HUES64 (cell line): ENCODE measurements at regions not wholly inside any gene's neighbourhood (a gene's known extent, or its start where the extent isn't known, plus 50 kb on each side); places are given as distances from the start of the nearest gene placed in this dataset.

Source experiments
- H3K27ac ChIP-seq: 2 replicates; pipeline ENCODE4 v1.7.0; 2013; ENCODE audit warnings: low read depth, low read length, inconsistent platforms
- H3K27me3 ChIP-seq: 2 replicates; pipeline ENCODE4 v1.6.1; 2013; ENCODE audit warnings: mild to moderate bottlenecking, low read length; ENCODE audit not compliant: insufficient read depth
- H3K36me3 ChIP-seq: 2 replicates; pipeline ENCODE4 v1.6.1; 2013; ENCODE audit warnings: mild to moderate bottlenecking, low read length; ENCODE audit not compliant: insufficient read depth
- H3K4me1 ChIP-seq: 2 replicates; pipeline ENCODE4 v1.6.1; 2013; ENCODE audit warnings: mild to moderate bottlenecking, low read length, moderate library complexity; ENCODE audit not compliant: insufficient read depth
- H3K4me3 ChIP-seq: 2 replicates; pipeline ENCODE4 v1.5.1; 2013; ENCODE audit warnings: mild to moderate bottlenecking, low read length, moderate library complexity
- H3K9ac ChIP-seq: 2 replicates; pipeline ENCODE4 v1.6.1; 2013; ENCODE audit warnings: mild to moderate bottlenecking, low read depth, low read length
- H3K9me3 ChIP-seq: 2 replicates; pipeline ENCODE4 v1.6.1; 2013; ENCODE audit warnings: low read depth, low read length; ENCODE audit not compliant: insufficient read depth
- WGBS: fragments of 150-250, 120-280 bp; methylation state at CpG from one replicate; pipeline ENCODE4 v1.1.7; 2013; ENCODE audit warnings: missing lambda C conversion rate; 5-methylcytosine and 5-hydroxymethylcytosine counted together

- Histone ChIP-seq H3K36me3 (no peaks in the 10 kb centered on the region), H3K4me3 (no peak overlapping the region), H3K9me3 (peaks cover 5% of the 10 kb centered on the region; the same call in 1 of the 2 replicates), H3K27ac (no peak overlapping the region), H3K27me3 (no peaks in the 10 kb centered on the region), H3K4me1 (no peaks in the 10 kb centered on the region), H3K9ac (no peak overlapping the region)
- no CpG with 5 or more reads among the region's 1 CpG for WGBS
These were observed 262.0 kb upstream of the MMADHC start for GRCh38 chr2:149849591-149849990.

DNA sequence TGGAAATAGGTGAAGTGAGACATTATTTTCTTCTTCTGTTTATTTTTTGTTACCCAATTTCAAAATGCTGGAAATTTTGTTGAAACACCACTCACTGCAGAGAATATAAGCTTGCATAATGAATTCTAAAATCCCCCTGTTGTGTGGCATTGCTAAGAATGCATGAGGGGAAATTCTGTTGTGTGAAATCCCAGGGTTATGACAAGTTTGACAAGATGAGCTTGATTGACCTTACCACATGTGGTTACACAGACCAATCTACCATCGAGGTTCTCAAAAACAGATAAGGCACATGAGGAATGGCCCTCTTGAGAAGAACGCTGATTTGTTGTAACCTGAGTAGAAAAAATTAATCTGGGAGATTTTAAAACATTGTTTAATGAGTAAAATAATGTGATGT lies 261.6 kb upstream of the MMADHC start:
- H3K9me3 ChIP-seq: peaks cover 5% of the 10 kb centered on the region; the same call in 1 of the 2 replicates
- 95% methylated on average over 2 of the region's 2 CpGs for WGBS
- H3K27ac ChIP-seq: no peak overlapping the region
- H3K27me3 ChIP-seq: no peaks in the 10 kb centered on the region
- H3K9ac ChIP-seq: no peak overlapping the region
- no peak overlapping the region for H3K4me3 ChIP-seq
- H3K36me3 ChIP-seq: no peaks in the 10 kb centered on the region
- no peaks in the 10 kb centered on the region for H3K4me1 ChIP-seq

DNA sequence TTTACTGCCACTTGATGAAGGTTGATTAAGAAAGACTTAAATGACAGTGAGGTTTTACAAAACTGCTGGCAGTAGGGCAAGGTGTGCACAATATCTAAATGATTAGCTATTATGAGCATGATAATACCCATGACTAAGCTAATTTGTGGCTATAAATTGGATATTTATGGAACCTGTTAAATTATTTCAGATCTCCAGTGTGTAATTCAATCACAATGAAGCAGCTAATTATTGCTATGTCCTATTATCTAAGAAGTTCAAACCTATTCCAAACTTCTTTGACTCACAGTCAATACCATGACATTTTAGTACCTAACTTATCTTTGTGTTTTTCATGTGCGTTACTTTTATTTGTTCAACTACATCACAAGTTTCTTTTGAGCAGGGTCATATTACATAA lies 253.8 kb upstream of the MMADHC start:
- no peaks in the 10 kb centered on the region for H3K9me3 ChIP-seq
- H3K27me3 ChIP-seq: no peaks in the 10 kb centered on the region
- no peaks in the 10 kb centered on the region for H3K4me1 ChIP-seq
- 100% methylated on average over 1 of the region's 1 CpG for WGBS
- H3K36me3 ChIP-seq: no peaks in the 10 kb centered on the region
- no peak overlapping the region for H3K9ac ChIP-seq
- H3K4me3 ChIP-seq: no peak overlapping the region
- H3K27ac ChIP-seq: no peak overlapping the region

GRCh38 chr2:149832324-149832723 lies 244.7 kb upstream of the MMADHC start:
- H3K4me3 ChIP-seq: no peak overlapping the region
- H3K9ac ChIP-seq: no peak overlapping the region
- peaks cover 7% of the 10 kb centered on the region; the same call in 1 of the 2 replicates for H3K4me1 ChIP-seq
- 92% methylated on average over 2 of the region's 2 CpGs for WGBS
- H3K27me3 ChIP-seq: no peaks in the 10 kb centered on the region
- no peaks in the 10 kb centered on the region for H3K36me3 ChIP-seq
- no peaks in the 10 kb centered on the region for H3K9me3 ChIP-seq
- H3K27ac ChIP-seq: no peak overlapping the region

GRCh38 chr2:149828520-149829210 lies 241.1 kb upstream of the MMADHC start:
- H3K9me3 ChIP-seq: no peaks in the 10 kb centered on the region
- no peak overlapping the region for H3K9ac ChIP-seq
- H3K27ac ChIP-seq: no peak overlapping the region
- 91% methylated on average over 2 of the region's 2 CpGs for WGBS
- peaks cover 19% of the 10 kb centered on the region for H3K4me1 ChIP-seq
- H3K27me3 ChIP-seq: no peaks in the 10 kb centered on the region
- no peak overlapping the region for H3K4me3 ChIP-seq
- H3K36me3 ChIP-seq: no peaks in the 10 kb centered on the region

- no peaks in the 10 kb centered on the region for H3K36me3 ChIP-seq
- WGBS: 95% methylated on average over 2 of the region's 2 CpGs
- H3K27me3 ChIP-seq: no peaks in the 10 kb centered on the region
- H3K27ac ChIP-seq: no peak overlapping the region
- H3K9me3 ChIP-seq: no peaks in the 10 kb centered on the region
- H3K4me3 ChIP-seq: no peak overlapping the region
- no peak overlapping the region for H3K9ac ChIP-seq
- peaks cover 19% of the 10 kb centered on the region for H3K4me1 ChIP-seq
These were observed 240.1 kb upstream of the MMADHC start for GRCh38 chr2:149827585-149828126.

GRCh38 chr2:149826471-149827125 lies 239.0 kb upstream of the MMADHC start:
- peaks cover 17% of the 10 kb centered on the region for H3K4me1 ChIP-seq
- H3K27ac ChIP-seq: no peak overlapping the region
- no peak overlapping the region for H3K9ac ChIP-seq
- H3K36me3 ChIP-seq: no peaks in the 10 kb centered on the region
- WGBS: 100% methylated on average over 1 of the region's 1 CpG
- H3K9me3 ChIP-seq: no peaks in the 10 kb centered on the region
- no peaks in the 10 kb centered on the region for H3K27me3 ChIP-seq
- no peak overlapping the region for H3K4me3 ChIP-seq

GRCh38 chr2:149825473-149825872 lies 237.9 kb upstream of the MMADHC start:
- Histone ChIP-seq H3K36me3 (no peaks in the 10 kb centered on the region), H3K27ac (no peak overlapping the region), H3K9ac (no peak overlapping the region), H3K4me1 (peaks cover 12% of the 10 kb centered on the region), H3K9me3 (no peaks in the 10 kb centered on the region), H3K4me3 (no peak overlapping the region), H3K27me3 (no peaks in the 10 kb centered on the region)
- WGBS: 90% methylated on average over 3 of the region's 4 CpGs

DNA sequence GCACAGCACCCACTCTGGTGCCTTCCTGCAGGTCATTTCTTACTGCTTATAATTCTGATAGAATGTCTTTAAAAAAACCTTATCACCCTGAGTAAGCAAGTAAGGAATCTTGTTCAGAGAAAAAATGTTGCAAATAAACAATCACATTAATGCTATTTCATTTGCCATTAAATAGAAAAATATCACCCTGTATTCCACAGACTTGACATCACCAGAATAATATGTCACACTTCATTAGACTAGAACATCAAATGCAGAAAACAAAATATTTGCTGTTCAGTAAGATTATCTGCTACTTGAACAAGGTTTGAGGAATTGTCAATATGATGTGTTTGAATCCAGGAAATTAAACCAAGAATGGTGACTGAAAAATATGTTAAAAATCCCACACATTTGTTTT lies 236.6 kb upstream of the MMADHC start:
- H3K9ac ChIP-seq: no peak overlapping the region
- no peaks in the 10 kb centered on the region for H3K36me3 ChIP-seq
- H3K27me3 ChIP-seq: no peaks in the 10 kb centered on the region
- H3K4me1 ChIP-seq: peaks cover 16% of the 10 kb centered on the region
- H3K9me3 ChIP-seq: no peaks in the 10 kb centered on the region
- H3K4me3 ChIP-seq: no peak overlapping the region
- no peak overlapping the region for H3K27ac ChIP-seq

DNA sequence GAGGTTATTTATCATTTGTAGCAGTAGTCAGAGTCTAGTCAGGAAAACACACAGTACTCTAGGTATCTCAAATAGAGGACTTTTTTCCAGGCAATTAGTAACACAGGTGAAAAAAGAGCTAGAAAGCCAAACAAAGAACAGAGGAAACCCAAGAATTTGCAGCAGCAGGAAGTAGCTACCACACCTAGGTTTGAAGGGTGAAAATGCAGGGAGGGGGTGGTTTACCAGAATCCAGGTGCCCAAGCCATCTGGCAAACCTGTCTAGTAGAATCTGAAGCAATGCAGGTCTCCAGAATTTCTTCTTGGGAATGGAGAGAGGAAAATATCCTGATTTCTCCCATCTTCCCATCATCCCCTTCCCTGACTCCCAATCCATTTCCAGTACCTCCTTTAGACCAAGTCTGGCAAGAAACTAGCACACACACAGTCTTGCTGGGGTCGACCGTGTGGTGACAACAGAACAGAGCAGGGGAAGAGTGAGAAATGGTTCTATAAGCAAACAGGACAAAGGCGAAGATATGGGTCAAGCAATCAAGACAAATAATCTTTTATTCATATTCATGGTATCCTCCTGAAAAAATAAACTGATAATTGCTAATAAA lies 231.9 kb upstream of the MMADHC start:
- Histone ChIP-seq H3K9ac (no peak overlapping the region), H3K4me3 (no peak overlapping the region), H3K36me3 (no peaks in the 10 kb centered on the region), H3K27me3 (no peaks in the 10 kb centered on the region), H3K27ac (no peak overlapping the region), H3K9me3 (no peaks in the 10 kb centered on the region), H3K4me1 (peaks cover 8% of the 10 kb centered on the region)
- 40% methylated on average over 2 of the region's 3 CpGs for WGBS

DNA sequence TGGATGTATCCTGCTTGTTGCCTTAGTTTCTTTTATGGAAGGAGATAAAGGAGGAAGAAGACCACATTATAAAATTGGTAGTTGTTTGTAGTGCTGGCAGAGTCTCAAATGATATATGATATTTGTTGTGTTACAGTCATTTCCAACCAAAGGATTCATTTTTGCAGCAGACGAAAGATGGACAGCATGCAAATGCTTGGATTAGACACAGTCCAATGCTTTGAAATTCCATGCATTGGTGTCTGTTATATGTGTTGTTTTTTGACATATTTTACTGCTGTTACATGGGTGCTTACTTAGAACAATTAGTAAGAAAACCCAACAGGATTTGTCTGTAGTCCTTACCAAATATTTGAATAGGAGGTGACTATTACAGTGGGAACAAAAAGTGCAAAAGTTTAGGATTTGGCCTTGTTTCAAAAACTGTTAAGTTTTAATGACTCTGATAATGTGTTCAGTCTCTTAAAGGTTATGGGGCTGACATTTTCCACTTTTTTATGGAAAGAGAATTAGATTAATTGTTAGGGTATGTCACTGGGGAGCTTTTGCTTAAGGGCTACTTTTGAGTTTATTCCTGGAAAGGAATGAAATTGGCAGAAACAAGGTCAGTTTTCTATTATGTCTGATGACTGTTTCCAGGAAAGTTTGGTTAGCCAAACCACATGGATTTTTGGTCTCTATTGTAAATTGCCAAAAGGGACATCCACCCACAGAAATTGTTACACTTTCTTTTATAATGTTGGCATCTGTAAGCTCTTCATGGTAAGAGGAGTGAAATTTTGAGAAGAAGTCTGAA lies 229.4 kb upstream of the MMADHC start:
- H3K9ac ChIP-seq: no peak overlapping the region
- no peaks in the 10 kb centered on the region for H3K36me3 ChIP-seq
- no peaks in the 10 kb centered on the region for H3K9me3 ChIP-seq
- no peak overlapping the region for H3K27ac ChIP-seq
- no peaks in the 10 kb centered on the region for H3K27me3 ChIP-seq
- WGBS: 97% methylated on average over 1 of the region's 1 CpG
- peaks cover 7% of the 10 kb centered on the region for H3K4me1 ChIP-seq
- H3K4me3 ChIP-seq: no peak overlapping the region
